Kidney (tissue), 13 donors: ENCODE measurements at regions not wholly inside any gene's neighbourhood (a gene's known extent, or its start where the extent isn't known, plus 50 kb on each side); places are given as distances from the start of the nearest gene placed in this dataset.

Experiments used
- DNase-seq, 5 donors: peaks; one replicate each; pipeline ENCODE4 v3.0.0-alpha.2; 2013 to 2020
- FAIRE-seq: peaks from 2 replicates; lab custom pipeline; 2012; peaks lifted over from hg19 to GRCh38; lab: Jason Lieb, UNC
- H3K27ac ChIP-seq, 2 donors: one replicate each; pipeline ENCODE4 v1.7.0; 2013; ENCODE audit warnings: low read depth in 2 of 2, low read length in 2 of 2, inconsistent platforms in 1 of 2
- H3K27me3 ChIP-seq: one replicate; pipeline ENCODE4 v1.7.1; 2013; ENCODE audit warnings: low read length, inconsistent platforms; ENCODE audit not compliant: control insufficient read depth, insufficient read depth
- H3K36me3 ChIP-seq, 3 donors: one replicate each; pipeline versions ENCODE4 v1.7.0 to v1.7.1; 2013; ENCODE audit warnings: low read length in 3 of 3, control low read depth in 1 of 3, inconsistent platforms in 1 of 3; ENCODE audit not compliant: insufficient read depth in 3 of 3, control insufficient read depth in 2 of 3
- H3K4me1 ChIP-seq, 3 donors: one replicate each; pipeline versions ENCODE4 v1.7.0 to v1.7.1; 2013; ENCODE audit warnings: low read length in 3 of 3, inconsistent platforms in 1 of 3, low read depth in 1 of 3; ENCODE audit not compliant: control insufficient read depth in 2 of 3, insufficient read depth in 2 of 3
- H3K4me3 ChIP-seq, 3 donors: one replicate each; pipeline versions ENCODE4 v1.7.0 to v1.8.1; 2013; ENCODE audit warnings: low read length in 3 of 3, control low read depth in 1 of 3, inconsistent platforms in 1 of 3
- H3K9ac ChIP-seq, 3 donors: one replicate each; pipeline versions ENCODE4 v1.7.0 to v1.7.1; 2013; ENCODE audit warnings: low read length in 3 of 3, control low read depth in 1 of 3, inconsistent platforms in 1 of 3
- H3K9me3 ChIP-seq, 3 donors: one replicate each; pipeline versions ENCODE4 v1.7.0 to v1.7.1; 2013; ENCODE audit warnings: low read length in 3 of 3, control low read depth in 1 of 3, inconsistent platforms in 1 of 3; ENCODE audit not compliant: control insufficient read depth in 2 of 3, insufficient read depth in 1 of 3
- intact Hi-C: fragments of 100-400 bp; cut with DNase I; formaldehyde crosslinking; loops from one replicate; pipeline ENCODE4 v1.11.1; 2022
- TF ChIP-seq, protein P1 (sequence below): IDR thresholded peaks from 3 replicates; pipeline ENCODE4 v1.5.1; 2012; ENCODE audit warnings: mild to moderate bottlenecking, moderate library complexity, borderline replicate concordance; ENCODE audit not compliant: insufficient read depth; ENCODE audit errors: extremely low read depth
- donor health status: control.
- donor health status: control.
- donor health status: control.
- donor health status: control.
- donor health status: control.
- donor health status: DM: yes; HTN: yes; CAD: no.
- donor health status: Normal renal cell carcinoma (clear cell type).

GRCh38 chr3:24956613-24957012 lies 462.0 kb upstream of the THRB start:
- no peaks in the 10 kb centered on the region for H3K27me3 ChIP-seq
- DNase-seq = no peak
- no peak overlapping the region for H3K4me3 ChIP-seq
- no peak overlapping the region for H3K27ac ChIP-seq
- FAIRE-seq = no peak
- H3K4me1 ChIP-seq = peaks cover 0 to 2% (median 0%) of the 10 kb centered on the region in 3 donors
- intact Hi-C loops = no loop called here
- no peaks in the 10 kb centered on the region for H3K36me3 ChIP-seq
- peaks cover 0 to 3% (median 0%) of the 10 kb centered on the region in 3 donors for H3K9me3 ChIP-seq
- TF ChIP-seq, protein P1, sequence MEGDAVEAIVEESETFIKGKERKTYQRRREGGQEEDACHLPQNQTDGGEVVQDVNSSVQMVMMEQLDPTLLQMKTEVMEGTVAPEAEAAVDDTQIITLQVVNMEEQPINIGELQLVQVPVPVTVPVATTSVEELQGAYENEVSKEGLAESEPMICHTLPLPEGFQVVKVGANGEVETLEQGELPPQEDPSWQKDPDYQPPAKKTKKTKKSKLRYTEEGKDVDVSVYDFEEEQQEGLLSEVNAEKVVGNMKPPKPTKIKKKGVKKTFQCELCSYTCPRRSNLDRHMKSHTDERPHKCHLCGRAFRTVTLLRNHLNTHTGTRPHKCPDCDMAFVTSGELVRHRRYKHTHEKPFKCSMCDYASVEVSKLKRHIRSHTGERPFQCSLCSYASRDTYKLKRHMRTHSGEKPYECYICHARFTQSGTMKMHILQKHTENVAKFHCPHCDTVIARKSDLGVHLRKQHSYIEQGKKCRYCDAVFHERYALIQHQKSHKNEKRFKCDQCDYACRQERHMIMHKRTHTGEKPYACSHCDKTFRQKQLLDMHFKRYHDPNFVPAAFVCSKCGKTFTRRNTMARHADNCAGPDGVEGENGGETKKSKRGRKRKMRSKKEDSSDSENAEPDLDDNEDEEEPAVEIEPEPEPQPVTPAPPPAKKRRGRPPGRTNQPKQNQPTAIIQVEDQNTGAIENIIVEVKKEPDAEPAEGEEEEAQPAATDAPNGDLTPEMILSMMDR = no peak
- no peak overlapping the region for H3K9ac ChIP-seq

DNA sequence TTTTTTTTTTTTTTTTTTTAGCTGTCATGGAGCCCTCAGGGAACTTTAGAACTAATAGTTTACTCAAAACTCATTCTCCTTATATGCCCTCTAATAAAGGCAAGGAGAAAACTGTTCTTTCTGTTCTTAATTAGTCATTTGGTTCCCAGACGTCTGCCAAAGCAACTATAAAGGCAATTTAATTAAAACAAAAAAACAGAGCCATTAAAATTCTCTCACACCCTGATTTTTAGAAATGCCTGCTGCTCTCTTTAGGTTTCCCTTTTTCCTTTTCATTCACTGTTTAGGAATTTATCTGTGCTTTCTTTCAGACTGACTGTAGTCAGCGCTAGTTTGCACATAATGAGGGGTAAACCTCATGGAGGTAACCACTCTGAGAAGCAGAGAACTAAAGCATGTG lies 463.6 kb upstream of the THRB start:
- FAIRE-seq = no peak
- TF ChIP-seq, protein P1 = no peak
- no peak overlapping the region for H3K9ac ChIP-seq

DNA sequence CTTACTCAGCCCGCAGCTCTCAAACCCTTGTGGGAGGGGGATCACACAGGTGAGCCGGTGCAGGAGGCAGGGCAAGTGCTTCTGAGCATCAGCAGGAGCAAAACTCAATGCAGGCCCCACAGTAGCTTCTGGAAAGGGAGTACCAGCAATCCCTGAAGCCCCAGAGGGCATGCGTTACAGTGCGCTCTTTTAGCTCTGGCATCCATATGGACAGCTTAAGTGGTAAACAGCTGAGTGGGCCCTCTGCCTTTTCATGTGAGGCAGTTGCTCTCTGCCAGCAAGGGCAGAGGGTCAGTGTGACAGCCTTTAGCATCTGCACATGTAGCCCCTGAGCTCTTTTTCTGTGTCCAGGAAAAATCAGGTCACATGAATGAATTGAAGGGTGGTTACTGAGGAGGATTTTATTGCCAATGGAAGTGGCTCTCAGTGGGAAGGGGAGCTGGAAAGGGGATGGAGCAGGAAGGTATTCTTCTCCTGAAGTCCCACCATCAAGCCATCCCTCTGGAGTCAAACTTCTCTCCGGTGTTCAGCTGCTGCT lies 464.3 kb upstream of the THRB start:
- no peak for FAIRE-seq
- H3K4me1 ChIP-seq = no peaks in the 10 kb centered on the region
- H3K4me3 ChIP-seq = no peak overlapping the region
- no peak overlapping the region for H3K27ac ChIP-seq
- TF ChIP-seq, protein P1 = no peak
- no peak overlapping the region for H3K9ac ChIP-seq
- intact Hi-C loops = no loop called here
- no peaks in the 10 kb centered on the region for H3K27me3 ChIP-seq
- H3K36me3 ChIP-seq = no peaks in the 10 kb centered on the region
- peaks cover 0 to 3% (median 0%) of the 10 kb centered on the region in 3 donors for H3K9me3 ChIP-seq
- DNase-seq = no peak

More for the DNA sequence above, 463.6 kb upstream of the THRB start:
- Histone ChIP-seq H3K27me3 (no peaks in the 10 kb centered on the region), H3K4me3 (no peak overlapping the region), H3K36me3 (no peaks in the 10 kb centered on the region), H3K9me3 (peaks cover 0 to 3% (median 0%) of the 10 kb centered on the region in 3 donors), H3K27ac (no peak overlapping the region), H3K4me1 (peaks cover 0 to 2% (median 0%) of the 10 kb centered on the region in 3 donors)
- no peak for DNase-seq
- intact Hi-C loops = no loop called here
